H1 (cell line): ENCODE measurements at regions not wholly inside any gene's neighbourhood (a gene's known extent, or its start where the extent isn't known, plus 50 kb on each side); places are given as distances from the start of the nearest gene placed in this dataset.

ENCODE experiments used
- CTCF ChIP-seq, 3 experiments: IDR thresholded peaks; 1 replicate in 2 of 3; 2 replicates in 1 of 3; pipeline versions ENCODE4 v1.5.1 to v1.6.1; 2011; ENCODE audit warnings: low read length in 3 of 3, mild to moderate bottlenecking in 3 of 3, inconsistent platforms in 2 of 3, low read depth in 1 of 3, moderate library complexity in 1 of 3; ENCODE audit not compliant: insufficient read depth in 1 of 3; ENCODE audit errors: control extremely low read depth in 1 of 3
- POLR2A ChIP-seq, 2 experiments: IDR thresholded peaks; 1 replicate in 1 of 2; 2 replicates in 1 of 2; pipeline ENCODE4 v1.6.1; 2011; ENCODE audit warnings: low read depth in 2 of 2, low read length in 2 of 2, mild to moderate bottlenecking in 2 of 2; ENCODE audit errors: control extremely low read depth in 1 of 2
- YY1 ChIP-seq: IDR thresholded peaks from 2 replicates; pipeline ENCODE4 v1.6.1; 2011; ENCODE audit warnings: low read depth, mild to moderate bottlenecking, low read length

GRCh38 chr6:10235344-10235743 is 179.5 kb downstream of the TFAP2A start:
- no peak for TF ChIP-seq YY1
- TF ChIP-seq CTCF (IDR thresholded peaks at IDR 0.05; ENCODE audit: control extremely low read depth in 1 of 3, insufficient read depth in 1 of 3, low read depth in 1 of 3, low read length in 3 of 3), result no peak
- TF ChIP-seq POLR2A (IDR thresholded peaks at IDR 0.05; ENCODE audit: control extremely low read depth in 1 of 2, low read depth in 2 of 2, low read length in 2 of 2), result no peak
